ENCODE measurements at regions not wholly inside any gene's neighbourhood (a gene's known extent, or its start where the extent isn't known, plus 50 kb on each side); places are given as distances from the start of the nearest gene placed in this dataset.

- intact Hi-C loops (cut with micrococcal nuclease): no loop called here
- no peak for TF ChIP-seq ZNF609 (CRISPR knock-in tag; IDR thresholded peaks at IDR 0.05; ENCODE audit: borderline replicate concordance)
- POLR2A ChIA-PET: no interaction called here
These were observed 729.6 kb upstream of the PTBP2 start for GRCh38 chr1:95991787-95992520.

More at GRCh38 chr1:95991787-95992520, 729.6 kb upstream of the PTBP2 start:
- H4K20me1 ChIP-seq (replicated peaks; ENCODE audit: control insufficient read depth, insufficient read depth, low read length): no peaks in the 10 kb centered on the region
- BruUV-seq (replicated peaks): no TSS peak
- FAIRE-seq (no peak), ATAC-seq (no peak), DNase-seq (ENCODE audit: extremely low read depth in 1 of 4, low spot score in 3 of 4) (no peak)
- H3K9ac ChIP-seq (ENCODE audit: insufficient read depth in 1 of 2, low read depth in 2 of 2, low read length in 2 of 2): no peak overlapping the region
- in situ Hi-C loops (cut with MboI): no loop called here
- H3K4me3 ChIP-seq: no peak overlapping the region
- H3K9me1 ChIP-seq (ENCODE audit: control insufficient read depth, insufficient read depth, low read length): no peaks in the 10 kb centered on the region
- no peak overlapping the region for H3K4me2 ChIP-seq (ENCODE audit: insufficient read depth, low read length)
- 0% methylated on average over 2 of the region's 2 CpGs for whole genome bisulfite sequencing (ENCODE audit: insufficient coverage, low coverage, missing lambda C conversion rate)
- H3K4me1 ChIP-seq (replicated peaks in 1 of 2; ENCODE audit: control insufficient read depth in 2 of 2, insufficient read depth in 2 of 2, low read length in 2 of 2): no peaks in the 10 kb centered on the region
- no peaks in the 10 kb centered on the region; the same call in 1 of the 2 replicates for H3K9me3 ChIP-seq (replicated peaks; ENCODE audit: control insufficient read depth, insufficient read depth, low read depth, low read length)
- H3K79me2 ChIP-seq (ENCODE audit: control insufficient read depth, insufficient read depth, low read length): no peaks in the 10 kb centered on the region
- H3K27me3 ChIP-seq (ENCODE audit: control insufficient read depth in 2 of 2, insufficient read depth in 2 of 2, low read length in 2 of 2): no peaks in the 10 kb centered on the region
- no peaks in the 10 kb centered on the region for H3K36me3 ChIP-seq (ENCODE audit: control insufficient read depth, insufficient read depth, low read length)
- no peak overlapping the region for H2AFZ ChIP-seq (ENCODE audit: low read depth, low read length)
- H3K27ac ChIP-seq (ENCODE audit: extremely low read depth, low read depth, low read length): no peak overlapping the region
- CTCF ChIA-PET (ENCODE audit: low intra/inter-chr PET ratio): no interaction called here
